ENCODE measurements at regions not wholly inside any gene's neighbourhood (a gene's known extent, or its start where the extent isn't known, plus 50 kb on each side); places are given as distances from the start of the nearest gene placed in this dataset.

DNA sequence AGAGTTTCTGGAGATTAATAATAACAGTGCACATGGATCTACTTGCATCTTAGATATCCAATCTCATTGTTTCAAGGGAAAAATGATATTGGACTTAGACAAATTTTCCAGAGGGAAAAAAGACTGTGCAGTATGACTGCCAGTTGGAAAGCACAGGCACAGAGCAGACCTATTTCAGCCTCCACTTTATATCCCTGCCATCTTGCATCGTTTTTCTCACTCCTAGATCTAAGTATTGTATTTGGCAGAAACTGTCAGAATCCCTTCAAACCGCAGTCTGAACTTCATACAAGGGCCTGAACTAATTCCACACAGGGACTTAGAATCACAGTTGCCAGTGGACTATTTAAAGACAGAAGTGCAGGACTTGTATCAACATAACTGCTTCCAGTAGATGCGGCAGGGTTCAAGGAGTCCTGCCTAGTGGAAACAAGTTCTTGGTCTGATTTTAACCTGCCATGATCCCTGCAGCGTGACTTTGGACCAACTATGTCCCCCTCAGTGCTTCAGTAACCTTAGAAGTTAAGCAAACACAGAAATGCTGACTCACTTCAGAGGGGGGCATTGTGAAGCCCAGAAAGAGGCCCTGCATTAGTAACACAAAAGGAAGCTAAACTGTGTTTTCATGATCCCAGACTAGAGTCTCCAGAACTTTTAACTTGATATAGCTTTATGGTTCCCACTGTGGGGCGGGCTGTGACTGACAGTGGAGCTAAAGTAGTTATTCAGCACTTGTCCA is 95.7 kb upstream of the PALS2 start:
- DNase-seq = no peak

DNA sequence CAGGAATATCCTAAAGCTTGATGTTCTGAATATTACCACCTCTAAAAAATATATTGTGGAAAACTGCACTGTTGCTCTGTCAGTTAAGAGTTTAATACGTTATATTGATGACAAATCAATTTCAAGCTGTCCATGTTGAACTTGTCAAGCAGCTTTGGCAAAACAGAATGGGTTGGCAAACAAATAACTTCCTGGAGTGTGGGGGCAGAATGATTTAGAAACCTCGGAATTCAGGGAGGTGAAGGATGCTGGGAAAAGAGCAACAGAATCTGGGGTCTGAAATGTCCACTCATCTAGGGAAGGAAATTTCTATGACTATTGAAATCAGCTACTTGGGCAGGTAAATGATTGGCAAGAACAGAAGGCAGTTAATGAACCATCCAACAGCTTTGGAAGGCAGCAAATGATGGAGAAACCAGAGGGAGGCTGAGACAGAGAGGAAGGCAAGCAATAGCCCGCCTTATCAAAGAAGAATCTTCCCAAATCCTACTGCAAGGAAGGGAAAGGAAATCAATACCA is 95.1 kb upstream of the PALS2 start:
- no peak for DNase-seq

DNA sequence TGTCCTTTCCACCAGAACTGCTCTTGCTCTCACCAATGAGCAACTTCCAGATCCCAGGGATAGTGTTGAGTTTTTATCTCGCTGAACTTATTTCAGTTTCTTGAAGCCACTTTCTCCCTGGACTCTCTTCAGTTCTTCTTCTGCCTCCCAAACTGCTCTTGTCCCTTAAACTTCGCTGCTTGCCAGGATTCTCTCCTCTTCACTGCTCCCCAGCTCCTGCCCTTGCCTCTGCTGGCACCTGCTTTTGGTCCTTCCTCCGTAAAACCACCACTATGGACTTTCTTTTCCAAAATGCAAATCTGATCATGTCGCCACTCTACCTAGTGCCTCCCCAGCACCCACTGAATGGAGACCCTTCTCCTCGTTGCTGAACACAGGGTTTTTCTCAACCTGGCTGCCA is 92.8 kb upstream of the PALS2 start:
- no peak for DNase-seq

DNA sequence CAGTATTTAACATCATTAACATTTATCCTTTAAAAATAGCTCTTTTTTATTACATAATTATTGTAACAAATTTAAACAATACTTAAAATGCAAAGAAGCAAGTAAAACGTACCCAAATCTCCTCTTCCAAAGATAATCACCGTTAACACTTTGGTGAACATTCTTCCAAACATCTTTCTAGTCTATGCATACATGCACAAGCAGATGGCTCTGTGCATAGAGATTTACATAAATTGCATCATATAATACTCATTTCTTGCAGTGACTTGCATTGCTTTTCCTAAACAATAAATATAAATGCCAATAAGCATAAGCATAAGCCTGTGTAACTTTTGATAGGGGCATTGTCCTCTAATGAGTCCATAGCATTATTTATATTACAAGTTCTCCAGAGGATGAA is 89.4 kb upstream of the PALS2 start:
- no peak for DNase-seq

DNA sequence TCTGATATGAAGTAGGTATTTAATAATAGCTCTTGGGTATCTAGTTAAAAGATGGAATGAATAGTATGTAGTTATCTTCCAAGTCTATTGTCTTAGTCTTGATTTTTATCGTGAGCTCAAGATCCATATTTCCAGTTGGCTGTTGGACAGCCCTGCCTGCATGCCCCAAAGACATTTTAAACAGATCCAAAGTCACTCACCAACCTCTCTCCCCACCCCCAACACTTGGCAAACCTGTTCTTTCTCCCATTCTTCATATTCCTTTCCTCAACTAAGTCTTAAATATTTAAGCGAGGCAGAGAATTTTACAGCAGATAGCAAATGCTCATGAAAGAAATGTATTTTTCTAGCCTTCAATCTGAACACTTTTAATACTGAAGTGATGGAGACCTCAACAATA is 80.7 kb upstream of the PALS2 start:
- DNase-seq = no peak

DNA sequence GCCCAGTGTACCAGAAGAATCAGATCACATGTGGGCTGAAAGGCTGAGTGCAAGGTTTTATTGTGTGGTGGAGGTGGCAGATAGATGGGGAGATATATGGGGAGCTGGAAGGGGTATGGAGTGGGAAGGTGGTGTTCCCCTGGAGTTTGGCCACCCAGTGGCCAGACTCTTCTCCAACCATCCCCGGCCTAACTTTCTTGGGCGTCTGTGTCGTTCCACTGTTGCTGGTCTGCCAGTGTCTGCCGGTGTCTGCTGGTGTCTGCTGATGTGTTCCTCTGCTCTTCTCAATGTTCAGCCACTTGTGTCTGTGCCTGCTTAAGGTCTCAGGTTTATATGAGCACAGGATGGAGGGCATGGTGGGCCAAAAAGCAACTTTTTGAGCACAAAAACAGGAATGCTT is 78.4 kb upstream of the PALS2 start:
- DNase-seq = no peak

DNA sequence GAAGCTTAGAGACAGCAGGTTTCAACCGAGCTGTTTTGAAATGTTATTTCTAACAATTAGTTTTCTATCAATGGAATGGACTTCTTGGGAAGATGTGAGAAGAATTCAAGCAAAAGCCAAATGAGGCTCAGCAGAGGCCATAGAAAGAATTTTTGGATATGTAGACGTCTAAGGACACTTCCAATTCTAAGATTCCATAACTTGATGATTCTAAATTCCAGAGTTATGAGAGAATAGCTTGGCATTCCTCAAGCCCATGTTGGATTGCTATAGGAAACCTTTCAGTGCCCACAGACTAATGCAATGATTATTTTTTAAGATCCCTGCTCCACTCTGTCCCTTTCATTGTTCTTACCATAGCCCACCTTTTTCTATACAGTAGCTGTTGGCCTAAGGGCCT is 77.2 kb upstream of the PALS2 start:
- no peak for DNase-seq

DNA sequence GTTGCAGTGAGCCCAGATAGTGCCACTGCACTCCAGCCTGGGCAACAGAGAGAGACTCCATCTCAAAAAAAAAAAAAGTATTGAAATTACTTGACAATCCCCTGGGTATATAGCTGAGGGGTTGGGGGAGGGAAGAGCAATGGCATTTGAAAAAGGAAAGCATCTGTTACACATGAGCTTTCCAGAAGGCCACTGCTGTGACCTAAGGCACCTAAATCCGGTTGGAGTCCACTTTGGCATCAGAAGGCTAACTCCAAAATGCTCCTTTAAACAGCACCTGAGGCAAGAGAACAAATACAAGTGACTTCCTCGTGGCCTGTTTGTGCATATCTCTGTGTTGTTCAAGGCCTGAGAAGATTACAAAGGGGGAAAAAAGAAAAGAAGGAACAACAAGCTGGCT is 74.8 kb upstream of the PALS2 start:
- DNase-seq = no peak

DNA sequence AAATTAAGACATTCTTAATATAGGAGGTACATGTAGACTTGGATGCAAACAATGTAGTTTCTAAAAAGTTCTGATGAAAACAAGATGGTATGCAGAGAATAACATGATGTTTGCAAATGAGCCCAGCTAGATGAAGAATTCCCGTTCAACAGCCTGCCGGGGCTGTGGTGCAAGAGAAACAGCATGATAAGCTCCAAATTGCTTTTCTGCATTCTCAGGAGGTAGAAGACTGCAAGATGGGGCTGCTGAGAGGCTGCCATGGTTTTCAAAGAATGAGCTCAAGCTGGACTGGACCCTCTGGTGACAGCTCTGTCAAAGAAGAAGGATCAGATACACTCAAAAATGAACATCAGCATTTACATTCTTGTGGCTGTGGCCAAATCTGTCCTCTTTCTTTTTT is 73.4 kb upstream of the PALS2 start:
- no peak for DNase-seq

DNA sequence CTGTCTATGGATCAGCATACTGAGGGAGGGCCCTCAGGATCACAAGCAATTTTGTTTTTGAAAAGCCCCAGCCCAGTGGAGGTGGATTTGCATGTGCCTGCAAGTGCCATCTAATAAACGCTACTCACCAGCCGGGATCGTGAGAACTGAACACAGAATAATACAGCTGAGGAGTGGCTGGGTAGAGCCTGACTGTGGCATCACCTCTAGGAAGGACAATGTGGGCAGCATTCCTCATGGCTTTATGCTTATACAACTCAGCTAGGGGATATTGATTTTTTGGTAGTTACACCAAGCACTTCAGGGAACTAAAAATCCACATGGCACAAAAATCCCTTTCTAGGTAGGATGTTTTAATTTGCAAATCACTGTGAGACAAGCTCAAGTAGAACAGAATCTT is 72.7 kb upstream of the PALS2 start:
- no peak for DNase-seq

DNA sequence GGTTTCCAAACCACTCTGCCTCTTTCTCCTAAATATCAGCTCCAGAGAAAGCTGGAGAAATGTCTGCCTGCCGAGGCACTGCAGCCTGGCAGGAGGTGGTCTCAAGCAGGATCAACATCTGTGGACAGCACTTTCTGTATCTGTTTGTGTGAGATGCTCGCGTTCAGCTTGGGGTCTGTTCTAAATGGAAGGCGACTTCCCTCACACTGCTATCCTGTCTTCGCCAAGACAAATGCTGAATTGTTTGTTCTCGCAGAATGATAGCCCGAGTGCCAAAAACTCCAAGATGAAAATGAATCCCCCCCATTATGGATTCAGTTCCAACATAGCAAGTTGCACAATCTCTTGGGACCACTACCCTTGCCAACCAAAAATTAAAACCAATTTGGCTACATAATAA is 72.2 kb upstream of the PALS2 start:
- no peak for DNase-seq

DNA sequence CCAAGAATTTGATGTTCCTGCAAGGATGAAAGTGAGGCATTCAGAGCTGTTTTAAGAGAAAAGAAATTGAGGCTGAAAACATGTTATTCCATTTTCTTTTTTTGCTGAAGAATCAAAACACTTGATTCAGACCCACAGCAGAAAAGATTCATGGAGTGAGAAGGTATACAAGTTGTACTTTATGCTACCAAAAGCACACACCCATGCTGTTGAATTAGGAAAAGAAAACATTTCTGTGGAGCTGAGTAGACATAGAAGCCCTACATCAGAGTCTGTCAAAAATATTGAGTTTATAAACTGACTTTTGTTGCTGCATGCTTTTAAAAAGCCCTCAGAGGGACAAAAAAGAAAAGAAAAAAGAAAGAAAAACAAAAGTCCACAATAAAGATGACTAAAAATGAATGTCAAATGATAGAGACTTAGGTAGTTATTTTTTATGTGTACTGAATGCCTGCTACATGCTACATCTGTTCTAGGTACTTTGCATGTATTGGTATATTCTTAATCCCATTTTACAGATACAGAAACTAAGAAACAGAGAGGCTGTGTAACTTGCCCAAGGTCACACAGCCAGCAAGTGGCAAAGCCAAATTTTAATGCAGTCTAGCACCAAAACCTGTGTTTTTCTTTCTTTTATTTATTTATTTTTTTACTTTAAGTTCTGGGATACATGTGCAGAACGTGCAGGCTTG is 71.7 kb upstream of the PALS2 start:
- DNase-seq = no peak

DNA sequence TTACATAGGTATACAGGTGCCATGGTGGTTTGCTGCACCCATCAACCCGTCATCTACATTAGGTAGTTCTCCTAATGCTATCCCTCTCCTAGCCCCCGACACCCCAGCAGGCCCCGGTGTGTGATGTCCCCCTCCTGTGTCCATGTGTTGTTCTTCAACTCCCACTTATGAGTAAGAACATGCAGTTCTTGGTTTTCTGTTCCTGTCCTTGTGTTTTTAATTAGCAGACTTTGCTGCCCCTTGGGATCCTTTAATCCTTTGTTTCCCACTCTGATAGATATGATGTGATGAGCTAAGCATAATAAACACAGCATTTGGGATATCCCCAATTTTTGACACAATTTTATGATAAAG is 71.1 kb upstream of the PALS2 start:
- DNase-seq = no peak

DNA sequence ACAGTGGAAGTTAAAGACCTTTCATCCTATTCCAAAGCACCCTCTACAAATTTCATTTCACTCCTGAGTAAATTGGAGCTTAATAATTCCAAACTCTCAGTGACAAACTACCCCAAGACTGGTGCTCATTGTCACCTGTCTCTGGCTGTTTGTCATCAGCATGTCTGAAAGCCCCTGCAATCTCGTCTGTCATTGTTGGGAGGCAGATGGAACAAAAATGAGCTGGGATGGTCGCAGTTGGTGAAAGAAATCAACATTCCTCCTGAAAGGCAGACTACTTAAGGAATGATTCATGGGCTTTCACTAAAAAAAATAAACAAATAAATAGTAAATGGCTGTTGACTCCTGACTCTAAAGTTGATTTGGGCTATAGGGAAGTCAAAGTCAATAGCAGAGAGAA is 69.7 kb upstream of the PALS2 start:
- DNase-seq = no peak

DNA sequence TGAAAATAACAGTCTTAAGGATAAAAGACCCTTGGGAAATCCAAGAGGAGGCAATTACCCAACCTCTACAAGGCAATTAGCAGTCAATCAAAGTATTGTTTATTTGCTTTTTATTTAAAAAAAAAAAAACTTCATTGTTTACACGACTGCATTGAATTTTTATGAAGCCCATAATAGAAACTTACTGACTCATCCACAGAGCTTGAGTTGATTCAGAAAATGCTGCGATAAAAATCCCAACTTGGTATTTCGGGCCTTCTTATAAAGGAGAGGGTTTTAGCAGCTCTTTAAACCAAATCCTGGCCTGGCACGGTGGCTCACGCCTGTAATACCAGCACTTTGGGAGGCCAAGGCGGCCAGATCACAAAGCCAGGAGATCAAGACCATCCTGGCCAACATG is 69.2 kb upstream of the PALS2 start:
- no peak for DNase-seq

DNA sequence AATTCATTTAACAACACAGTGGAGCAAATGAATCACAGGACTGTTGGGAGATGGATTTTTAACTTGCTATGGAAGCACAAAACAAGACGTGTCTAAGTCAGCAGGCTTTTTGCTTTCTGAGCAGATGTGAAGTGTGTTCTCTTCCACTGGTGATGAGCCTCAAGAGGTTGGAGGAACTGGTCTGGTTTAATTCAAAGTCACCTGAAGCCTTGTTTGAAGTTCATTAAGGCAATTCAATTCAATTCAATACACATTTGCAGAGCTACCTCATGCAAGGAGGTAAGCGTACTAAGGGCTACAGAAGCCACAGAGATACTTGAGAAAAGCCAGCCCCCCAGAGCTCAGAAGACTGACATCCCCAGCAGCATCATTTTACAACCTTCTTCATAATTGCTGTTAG is 68.4 kb upstream of the PALS2 start:
- DNase-seq = no peak

DNA sequence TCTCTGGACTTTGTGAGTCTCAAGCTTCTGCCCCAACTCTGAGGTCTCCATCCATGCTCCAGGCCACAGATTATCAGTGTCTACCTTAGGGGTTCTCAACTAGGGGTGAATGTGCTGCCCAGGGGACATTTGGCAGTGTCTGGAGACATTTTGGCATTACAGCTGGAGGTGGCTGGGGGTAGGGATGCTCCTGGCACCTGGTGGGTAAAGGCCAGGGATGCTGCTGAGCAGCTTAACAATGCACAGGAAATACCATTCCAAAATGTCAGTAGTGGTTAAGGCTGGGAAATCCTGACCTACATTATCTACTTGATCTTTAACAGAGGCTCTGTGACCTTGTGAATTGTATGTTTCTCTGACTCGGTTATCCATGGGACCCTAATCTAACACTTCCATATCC is 67.3 kb upstream of the PALS2 start:
- DNase-seq = no peak

DNA sequence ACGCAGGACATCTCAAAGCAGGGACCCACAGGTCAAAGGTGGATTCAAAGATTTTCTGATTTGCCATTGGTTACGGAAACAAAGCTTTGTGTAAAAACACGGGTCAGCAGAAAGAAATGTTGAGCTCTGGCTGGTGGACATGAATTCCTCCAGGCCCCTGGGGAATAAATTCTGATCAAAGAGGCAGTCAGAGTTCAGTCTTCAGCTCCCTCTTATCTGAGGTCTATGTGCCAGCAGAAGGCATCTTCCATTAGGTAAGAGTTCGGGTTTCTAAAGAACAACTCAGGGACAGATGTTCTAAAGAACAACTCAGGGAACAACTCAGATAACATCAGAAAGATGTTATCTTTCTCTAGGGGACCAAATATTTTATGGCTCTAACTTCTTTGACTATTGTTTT is 64.9 kb upstream of the PALS2 start:
- DNase-seq = no peak

DNA sequence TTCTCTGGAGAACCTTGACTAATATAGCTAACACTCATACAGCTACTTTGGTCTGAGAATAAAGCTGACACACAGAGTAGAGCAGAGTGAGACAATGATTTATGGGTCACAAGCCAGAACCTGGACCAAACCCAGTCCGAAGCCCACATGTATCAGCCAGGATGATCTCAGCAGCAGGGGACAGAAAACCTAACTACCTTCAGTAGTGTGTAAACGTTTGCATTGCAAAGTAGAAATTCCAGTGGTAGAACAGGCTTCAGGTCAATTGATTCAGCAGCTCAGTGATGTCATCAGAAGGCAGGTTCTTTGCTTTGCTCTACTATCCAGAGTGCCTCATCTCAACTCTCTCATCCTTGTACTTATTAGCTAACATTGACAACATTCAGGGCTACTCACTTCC is 62.5 kb upstream of the PALS2 start:
- DNase-seq = no peak

DNA sequence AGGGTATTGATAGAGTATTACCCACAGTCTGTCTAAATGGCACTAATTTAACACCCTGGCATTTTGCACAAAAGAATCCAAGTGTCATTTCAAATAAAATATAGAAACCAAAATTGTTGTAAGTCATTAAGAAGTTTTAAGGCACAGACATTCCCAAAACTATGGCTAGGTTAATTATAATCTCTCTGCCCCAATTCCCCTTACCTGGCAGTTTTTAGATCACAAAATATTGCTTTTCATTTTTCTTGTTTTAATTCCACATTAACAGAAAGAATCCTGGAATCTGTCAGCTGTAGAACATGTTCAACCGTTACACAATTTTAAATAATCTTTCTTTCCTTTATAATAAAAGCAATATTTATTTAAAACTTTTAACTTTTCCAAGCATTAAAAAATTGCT is 56.1 kb upstream of the PALS2 start:
- no peak for DNase-seq

DNA sequence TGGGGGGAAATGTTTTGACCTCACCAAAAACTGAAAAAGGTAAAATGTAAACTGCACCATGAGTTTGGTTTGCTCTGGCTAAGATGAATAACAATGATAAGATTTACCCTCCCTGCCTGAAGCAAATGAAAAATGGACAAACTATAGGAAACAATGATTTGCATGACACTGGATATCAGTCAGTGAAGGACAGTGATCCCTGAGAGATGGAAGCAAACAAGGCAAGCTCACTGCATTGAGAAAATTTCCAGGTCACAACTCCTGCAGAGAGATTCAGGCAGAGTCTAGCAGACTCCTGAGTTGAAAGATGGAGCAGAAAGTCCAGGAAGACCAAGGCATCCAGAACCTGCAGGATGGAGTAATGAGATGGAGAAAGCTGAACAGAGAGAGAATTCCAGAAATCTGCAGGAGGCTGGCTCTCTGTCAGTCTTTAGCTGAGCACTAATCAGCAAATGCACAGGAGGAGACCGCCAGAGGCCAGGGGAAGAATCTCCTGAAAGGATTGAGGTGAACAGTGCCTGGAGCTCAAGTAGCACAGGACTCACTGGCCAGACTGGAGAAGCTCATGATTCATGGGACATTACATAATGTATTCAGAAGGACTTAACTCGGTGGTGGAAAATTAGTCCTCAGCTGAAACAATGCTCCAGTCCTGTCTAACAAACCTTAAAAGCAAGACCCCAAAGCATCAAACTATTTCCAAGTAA is 51.2 kb upstream of the PALS2 start:
- no peak for DNase-seq

Data from 8988T (cell line).